Coronary artery (tissue), 2 donors: ENCODE measurements at regions not wholly inside any gene's neighbourhood (a gene's known extent, or its start where the extent isn't known, plus 50 kb on each side); places are given as distances from the start of the nearest gene placed in this dataset.
"Not testable (repeated sequence)": the region's sequence is repeated elsewhere in the genome, so short reads cannot be mapped to it uniquely, and the experiment has no call there.

Source experiments
- DNase-seq: peaks from one replicate; pipeline ENCODE4 v3.0.0-alpha.2; 2017; ENCODE audit warnings: low spot score
- H3K27ac ChIP-seq, 2 donors: fragments of 200-600 bp; sonication (generic); one replicate each; pipeline ENCODE4 v1.5.1; 2016 to 2019
- H3K4me3 ChIP-seq: fragments of 200-600 bp; sonication (generic); 2 replicates; pipeline ENCODE4 v1.5.1; 2016; ENCODE audit warnings: mild to moderate bottlenecking, moderate library complexity
- CTCF ChIP-seq: fragments of 200-600 bp; sonication (generic); IDR thresholded peaks from one replicate; pipeline ENCODE4 v1.5.1; 2019; ENCODE audit warnings: antibody characterized with exemption

GRCh38 chr6:74510878-74511277, 695.0 kb downstream of the COL12A1 start:
- no peak overlapping the region for H3K27ac ChIP-seq
- H3K4me3 ChIP-seq = no peak overlapping the region
- no peak for DNase-seq
- no peak for TF ChIP-seq CTCF

- no peak for DNase-seq
- Histone ChIP-seq H3K4me3 (no peak overlapping the region), H3K27ac (no peak overlapping the region)
- no peak for TF ChIP-seq CTCF
Observed at GRCh38 chr6:74507649-74508048, 698.2 kb downstream of the COL12A1 start.

- DNase-seq = no peak
Observed at GRCh38 chr6:74505391-74505790, 700.5 kb downstream of the COL12A1 start.

GRCh38 chr6:74504941-74505340, 700.9 kb downstream of the COL12A1 start:
- Histone ChIP-seq H3K4me3 (no peak overlapping the region), H3K27ac (no peak overlapping the region)
- no peak for TF ChIP-seq CTCF

More at GRCh38 chr6:74505391-74505790, 700.5 kb downstream of the COL12A1 start:
- no peak overlapping the region for H3K4me3 ChIP-seq
- no peak overlapping the region for H3K27ac ChIP-seq
- TF ChIP-seq CTCF = no peak

GRCh38 chr6:74492587-74492986, 713.3 kb downstream of the COL12A1 start:
- no peak overlapping the region for H3K27ac ChIP-seq
- no peak for TF ChIP-seq CTCF
- DNase-seq = no peak
- H3K4me3 ChIP-seq = no peak overlapping the region

More at GRCh38 chr6:74504941-74505340, 700.9 kb downstream of the COL12A1 start:
- DNase-seq = no peak

GRCh38 chr6:74491844-74492374, 713.9 kb downstream of the COL12A1 start:
- no peak overlapping the region for H3K4me3 ChIP-seq
- H3K27ac ChIP-seq = no peak overlapping the region
- no peak for TF ChIP-seq CTCF
- no peak for DNase-seq

- H3K4me3 ChIP-seq, H3K27ac ChIP-seq, DNase-seq: not testable (repeated sequence)
Observed at GRCh38 chr6:74488726-74489125, 717.1 kb downstream of the COL12A1 start.

GRCh38 chr6:74482180-74482579, 723.7 kb downstream of the COL12A1 start:
- TF ChIP-seq CTCF = no peak
- Histone ChIP-seq H3K4me3 (no peak overlapping the region), H3K27ac (no peak overlapping the region)
- DNase-seq = no peak
